ENCODE measurements at regions not wholly inside any gene's neighbourhood (a gene's known extent, or its start where the extent isn't known, plus 50 kb on each side); places are given as distances from the start of the nearest gene placed in this dataset.

GRCh38 chr2:37795938-37796337 lies 124.5 kb upstream of the CDC42EP3 start:
- DNase-seq (ENCODE audit: low read depth): peak; percentile 74
- Histone ChIP-seq H3K27me3 (ENCODE audit: control insufficient read depth, insufficient read depth, low read length) (no peaks in the 10 kb centered on the region), H3K36me3 (ENCODE audit: control insufficient read depth, insufficient read depth, low read length) (no peaks in the 10 kb centered on the region), H3K4me3 (ENCODE audit: low read depth, low read length) (no peak overlapping the region)
- no peak for TF ChIP-seq CTCF (IDR thresholded peaks at IDR 0.05; ENCODE audit: insufficient read depth, low read depth, low read length)
- CTCF ChIA-PET: interaction anchor here (1.2 to 2.9 kb wide), 4 partner anchors 14 to 386 kb away, joined by 3 to 10 read pairs (median 6); no protein-coding TSS in a partner anchor
- POLR2A ChIA-PET: interaction anchor here (0.6 to 1.0 kb wide), 3 partner anchors 57 to 380 kb away, joined by 3 to 27 read pairs (median 4); no protein-coding TSS in a partner anchor

- Histone ChIP-seq H3K27me3 (ENCODE audit: control insufficient read depth, insufficient read depth, low read length) (no peaks in the 10 kb centered on the region), H3K36me3 (ENCODE audit: control insufficient read depth, insufficient read depth, low read length) (no peaks in the 10 kb centered on the region), H3K4me3 (ENCODE audit: low read depth, low read length) (no peak overlapping the region)
- POLR2A ChIA-PET: interaction anchor here (0.6 to 1.0 kb wide), 2 partner anchors 57 to 85 kb away, joined by 4 to 27 read pairs; no protein-coding TSS in a partner anchor
- CTCF ChIA-PET: interaction anchor here (1.2 to 2.9 kb wide), 2 partner anchors 14 to 30 kb away, joined by 4 to 9 read pairs; no protein-coding TSS in a partner anchor
- TF ChIP-seq CTCF (IDR thresholded peaks at IDR 0.05; ENCODE audit: insufficient read depth, low read depth, low read length): no peak
- no peak for DNase-seq (ENCODE audit: low read depth)
Measured at GRCh38 chr2:37796481-37796880, 125.0 kb upstream of the CDC42EP3 start.

DNA sequence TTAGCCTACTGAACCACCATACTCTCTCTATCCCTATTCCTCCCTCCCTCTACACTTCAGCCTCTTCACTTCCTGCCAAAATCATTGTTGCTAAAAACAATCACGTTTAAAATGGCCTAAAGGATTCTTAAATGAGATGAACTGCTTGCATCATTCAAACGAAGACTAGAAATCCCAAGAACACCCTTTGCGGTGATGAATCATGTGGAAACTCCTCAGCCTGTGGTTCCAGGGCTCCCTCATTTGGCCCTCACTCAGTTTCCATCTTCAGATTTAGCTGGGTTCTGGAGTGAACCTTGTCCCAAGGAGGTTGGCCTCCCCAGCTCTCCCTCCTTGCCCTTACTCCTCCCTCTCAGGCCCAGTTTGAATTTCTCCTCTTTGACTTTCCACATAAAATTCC lies 125.6 kb upstream of the CDC42EP3 start:
- Histone ChIP-seq H3K36me3 (ENCODE audit: control insufficient read depth, insufficient read depth, low read length) (no peaks in the 10 kb centered on the region), H3K27me3 (ENCODE audit: control insufficient read depth, insufficient read depth, low read length) (no peaks in the 10 kb centered on the region), H3K4me3 (ENCODE audit: low read depth, low read length) (no peak overlapping the region)
- POLR2A ChIA-PET: no interaction called here
- no peak for TF ChIP-seq CTCF (IDR thresholded peaks at IDR 0.05; ENCODE audit: insufficient read depth, low read depth, low read length)
- DNase-seq (ENCODE audit: low read depth): no peak
- CTCF ChIA-PET: interaction anchor here (0.7 to 2.9 kb wide), 2 partner anchors 30 to 130 kb away, joined by 3 to 9 read pairs; no protein-coding TSS in a partner anchor

GRCh38 chr2:37798315-37799005 lies 126.6 kb upstream of the RMDN2 start:
- TF ChIP-seq CTCF (IDR thresholded peaks at IDR 0.05; ENCODE audit: insufficient read depth, low read depth, low read length): no peak
- CTCF ChIA-PET: interaction anchor here (0.7 to 1.1 kb wide), 2 partner anchors 12 to 22 kb away, joined by 3 read pairs; no protein-coding TSS in a partner anchor
- no peaks in the 10 kb centered on the region for H3K36me3 ChIP-seq (ENCODE audit: control insufficient read depth, insufficient read depth, low read length)
- POLR2A ChIA-PET: no interaction called here
- H3K4me3 ChIP-seq (ENCODE audit: low read depth, low read length): no peak overlapping the region
- H3K27me3 ChIP-seq (ENCODE audit: control insufficient read depth, insufficient read depth, low read length): no peaks in the 10 kb centered on the region
- no peak for DNase-seq (ENCODE audit: low read depth)

GRCh38 chr2:37800176-37800858 lies 124.8 kb upstream of the RMDN2 start:
- POLR2A ChIA-PET: interaction anchor here (0.6 to 0.7 kb wide), 3 partner anchors 20 to 70 kb away, joined by 3 to 8 read pairs (median 3); no protein-coding TSS in a partner anchor
- no peak for DNase-seq (ENCODE audit: low read depth)
- no peaks in the 10 kb centered on the region for H3K36me3 ChIP-seq (ENCODE audit: control insufficient read depth, insufficient read depth, low read length)
- H3K4me3 ChIP-seq (ENCODE audit: low read depth, low read length): no peak overlapping the region
- no peak for TF ChIP-seq CTCF (IDR thresholded peaks at IDR 0.05; ENCODE audit: insufficient read depth, low read depth, low read length)
- CTCF ChIA-PET: interaction anchor here (0.6 to 1.4 kb wide), 3 partner anchors 29 to 386 kb away, joined by 3 to 7 read pairs (median 4); no protein-coding TSS in a partner anchor
- no peaks in the 10 kb centered on the region for H3K27me3 ChIP-seq (ENCODE audit: control insufficient read depth, insufficient read depth, low read length)

Data from BJ (cell line).